ENCODE measurements at regions not wholly inside any gene's neighbourhood (a gene's known extent, or its start where the extent isn't known, plus 50 kb on each side); places are given as distances from the start of the nearest gene placed in this dataset.
A peak's percentile ranks its signal among the peaks of the same experiment; 100 is the strongest.

GRCh38 chr12:125211464-125211863 lies 146.2 kb downstream of the AACS start:
- Mint-ChIP-seq H3K9me3 (no peaks in the 10 kb centered on the region), H3K27ac (no peak overlapping the region), H3K36me3 (peaks cover 9% of the 10 kb centered on the region), H3K4me1 (peaks cover 48% of the 10 kb centered on the region), H3K27me3 (ENCODE audit: low read depth) (no peaks in the 10 kb centered on the region), H3K4me3 (no peak overlapping the region)
- TF ChIP-seq CBFB (CRISPR knock-in tag; IDR thresholded peaks at IDR 0.05; ENCODE audit: low read depth) (no peak), HMGXB4 (CRISPR knock-in tag; IDR thresholded peaks at IDR 0.05) (no peak), CREM (CRISPR knock-in tag; IDR thresholded peaks at IDR 0.05) (no peak), JAZF1 (CRISPR knock-in tag; IDR thresholded peaks at IDR 0.05) (no peak), ZBTB21 (CRISPR knock-in tag; IDR thresholded peaks at IDR 0.05; ENCODE audit: borderline replicate concordance) (no peak)
- DNase-seq (ENCODE audit: low spot score) (no peak), ATAC-seq (no peak)
- POLR2A ChIA-PET: interaction anchor here (1.2 kb wide), 1 partner anchor 23 kb away, joined by 3 read pairs; no protein-coding TSS in a partner anchor
- CTCF ChIA-PET: interaction anchor here (1.0 to 1.6 kb wide), 4 partner anchors 13 to 28 kb away, joined by 3 to 9 read pairs (median 5); no protein-coding TSS in a partner anchor

- H3K4me3 Mint-ChIP-seq: no peak overlapping the region
- no peaks in the 10 kb centered on the region for H3K27me3 Mint-ChIP-seq (ENCODE audit: low read depth)
- ChIA-PET CTCF (interaction anchor here (1.1 to 1.6 kb wide), 2 partner anchors 11 to 119 kb away, joined by 3 to 5 read pairs; no protein-coding TSS in a partner anchor), POLR2A (no interaction called here)
- no peak overlapping the region for H3K27ac Mint-ChIP-seq
- peaks cover 40% of the 10 kb centered on the region for H3K4me1 Mint-ChIP-seq
- TF ChIP-seq USF2 (CRISPR knock-in tag; IDR thresholded peaks at IDR 0.05) (peak; percentile 66), NR3C1 (CRISPR knock-in tag; conservative IDR thresholded peaks at IDR 0.05; ENCODE audit: low read depth) (no peak), USF1 (CRISPR knock-in tag; IDR thresholded peaks at IDR 0.05) (peak; percentile 35; the same call in 1 of the 2 replicates)
- H3K36me3 Mint-ChIP-seq: peaks cover 5% of the 10 kb centered on the region
- ATAC-seq: no peak
- no peak for DNase-seq (ENCODE audit: low spot score)
- H3K9me3 Mint-ChIP-seq: no peaks in the 10 kb centered on the region
These were observed 149.1 kb downstream of the AACS start for GRCh38 chr12:125214289-125214688.

- POLR2A ChIA-PET: interaction anchor here (0.8 kb wide), 1 partner anchor 37 kb away, joined by 10 read pairs; no protein-coding TSS in a partner anchor
- H3K27me3 Mint-ChIP-seq (ENCODE audit: low read depth): no peaks in the 10 kb centered on the region
These were observed 151.5 kb downstream of the AACS start for GRCh38 chr12:125216756-125217155.

More at GRCh38 chr12:125216756-125217155, 151.5 kb downstream of the AACS start:
- TF ChIP-seq ZMAT4 (CRISPR knock-in tag; IDR thresholded peaks at IDR 0.05): no peak
- TF ChIP-seq HMGXB4 (CRISPR knock-in tag; IDR thresholded peaks at IDR 0.05): no peak
- TF ChIP-seq PREB (CRISPR knock-in tag; IDR thresholded peaks at IDR 0.05; ENCODE audit: borderline replicate concordance): no peak
- no peak for TF ChIP-seq JUN (CRISPR knock-in tag; IDR thresholded peaks at IDR 0.05)
- no peak for TF ChIP-seq SP1 (CRISPR knock-in tag; conservative IDR thresholded peaks at IDR 0.05)
- Mint-ChIP-seq H3K4me1 (peaks cover 31% of the 10 kb centered on the region), H3K36me3 (peaks cover 16% of the 10 kb centered on the region), H3K9me3 (no peaks in the 10 kb centered on the region), H3K4me3 (no peak overlapping the region), H3K27ac (0 out of 2 replicates have a peak overlapping the region, but pooled peaks have one; percentile 42)
- CTCF ChIA-PET: interaction anchor here (1.2 to 2.2 kb wide), 3 partner anchors 14 to 20 kb away, joined by 4 to 8 read pairs (median 7); no protein-coding TSS in a partner anchor
- DNase-seq (ENCODE audit: low spot score) (no peak), ATAC-seq (no peak)
